Esophagus squamous epithelium (tissue), 4 donors: ENCODE measurements at regions not wholly inside any gene's neighbourhood (a gene's known extent, or its start where the extent isn't known, plus 50 kb on each side); places are given as distances from the start of the nearest gene placed in this dataset.

Experiments
- POLR2A ChIP-seq, 4 donors: fragments of 450-650 bp; IDR thresholded peaks; one replicate each; pipeline ENCODE4 v1.6.1; 2017; ENCODE audit warnings: antibody characterized with exemption in 4 of 4, mild to moderate bottlenecking in 4 of 4, moderate library complexity in 3 of 4
- TF ChIP-seq, protein P1 (sequence below), 6 experiments: fragments of 450-650 bp in 4 of 6; fragments of 200-600 bp in 2 of 6; sonication (generic) in 2 of 6; IDR thresholded peaks; one replicate each; pipeline ENCODE4 v1.5.1; 2016 to 2019; ENCODE audit warnings: antibody characterized with exemption in 6 of 6, mild to moderate bottlenecking in 4 of 6, moderate library complexity in 4 of 6

DNA sequence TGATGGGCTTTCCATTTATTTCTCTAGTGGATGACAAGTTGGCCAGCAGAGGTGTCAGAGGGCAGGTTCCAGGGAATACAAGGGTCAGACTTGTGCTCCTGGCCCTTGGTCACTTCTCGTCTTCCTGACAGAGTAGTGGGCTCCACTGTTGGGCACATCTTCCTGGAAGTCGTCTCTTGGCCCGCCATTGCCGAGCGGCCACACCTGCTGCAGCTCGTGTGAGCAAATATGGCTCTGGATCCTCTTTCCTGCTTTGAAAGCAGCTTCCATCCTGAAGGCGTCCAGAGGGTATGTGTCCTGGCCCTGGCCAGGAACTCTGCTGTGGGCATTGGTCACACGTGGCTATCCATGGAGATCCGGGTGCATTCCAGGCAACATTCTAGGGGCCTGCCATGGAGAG is 100.2 kb downstream of the SNRPN start:
- no peak for TF ChIP-seq POLR2A (IDR thresholded peaks at IDR 0.05)
- TF ChIP-seq, protein P1, sequence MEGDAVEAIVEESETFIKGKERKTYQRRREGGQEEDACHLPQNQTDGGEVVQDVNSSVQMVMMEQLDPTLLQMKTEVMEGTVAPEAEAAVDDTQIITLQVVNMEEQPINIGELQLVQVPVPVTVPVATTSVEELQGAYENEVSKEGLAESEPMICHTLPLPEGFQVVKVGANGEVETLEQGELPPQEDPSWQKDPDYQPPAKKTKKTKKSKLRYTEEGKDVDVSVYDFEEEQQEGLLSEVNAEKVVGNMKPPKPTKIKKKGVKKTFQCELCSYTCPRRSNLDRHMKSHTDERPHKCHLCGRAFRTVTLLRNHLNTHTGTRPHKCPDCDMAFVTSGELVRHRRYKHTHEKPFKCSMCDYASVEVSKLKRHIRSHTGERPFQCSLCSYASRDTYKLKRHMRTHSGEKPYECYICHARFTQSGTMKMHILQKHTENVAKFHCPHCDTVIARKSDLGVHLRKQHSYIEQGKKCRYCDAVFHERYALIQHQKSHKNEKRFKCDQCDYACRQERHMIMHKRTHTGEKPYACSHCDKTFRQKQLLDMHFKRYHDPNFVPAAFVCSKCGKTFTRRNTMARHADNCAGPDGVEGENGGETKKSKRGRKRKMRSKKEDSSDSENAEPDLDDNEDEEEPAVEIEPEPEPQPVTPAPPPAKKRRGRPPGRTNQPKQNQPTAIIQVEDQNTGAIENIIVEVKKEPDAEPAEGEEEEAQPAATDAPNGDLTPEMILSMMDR (IDR thresholded peaks at IDR 0.05), result no peak
